NCI-H2029 treated with DMSO at 0.1 percent for 48 hours (cell line): ENCODE measurements at regions not wholly inside any gene's neighbourhood (a gene's known extent, or its start where the extent isn't known, plus 50 kb on each side); places are given as distances from the start of the nearest gene placed in this dataset.
"Not testable (repeated sequence)": the region's sequence is repeated elsewhere in the genome, so short reads cannot be mapped to it uniquely, and the experiment has no call there.

Experiments
- DNase-seq: peaks from one replicate; lab custom pipeline; 2025; lab: John Stamatoyannopoulos, UW

- DNase-seq: no peak
Observed at GRCh38 chr22:22057617-22058378, 75.2 kb upstream of the TOP3B start.

- not testable (repeated sequence) for DNase-seq
Observed at GRCh38 chr22:22056809-22057594, 74.4 kb upstream of the TOP3B start.

- not testable (repeated sequence) for DNase-seq
Observed at GRCh38 chr22:22052548-22053139, 70.1 kb upstream of the TOP3B start.

GRCh38 chr22:22051032-22051431 is 68.4 kb upstream of the TOP3B start:
- DNase-seq: not testable (repeated sequence)

- DNase-seq: no peak
Observed at GRCh38 chr22:22050141-22050775, 67.7 kb upstream of the TOP3B start.

- DNase-seq: no peak
Observed at GRCh38 chr22:22049684-22050083, 67.1 kb upstream of the TOP3B start.

GRCh38 chr22:22048981-22049531 is 66.5 kb upstream of the TOP3B start:
- no peak for DNase-seq

GRCh38 chr22:22048318-22048942 is 65.8 kb upstream of the TOP3B start:
- DNase-seq: no peak

GRCh38 chr22:22047776-22048175 is 65.2 kb upstream of the TOP3B start:
- DNase-seq: no peak

GRCh38 chr22:22047266-22047665 is 64.7 kb upstream of the TOP3B start:
- DNase-seq: no peak

- no peak for DNase-seq
Observed at GRCh38 chr22:22046370-22046769, 63.8 kb upstream of the TOP3B start.

GRCh38 chr22:22045571-22046335 is 63.2 kb upstream of the TOP3B start:
- DNase-seq: no peak

- DNase-seq: no peak
Observed at GRCh38 chr22:22044153-22044552, 61.6 kb upstream of the TOP3B start.

- DNase-seq: no peak
Observed at GRCh38 chr22:22043296-22044078, 60.9 kb upstream of the TOP3B start.

GRCh38 chr22:22042599-22043295 is 60.2 kb upstream of the TOP3B start:
- DNase-seq: no peak

GRCh38 chr22:22042009-22042408 is 59.4 kb upstream of the TOP3B start:
- no peak for DNase-seq

GRCh38 chr22:22040908-22041307 is 58.3 kb upstream of the TOP3B start:
- DNase-seq: no peak

- DNase-seq: no peak
Observed at GRCh38 chr22:22040472-22040871, 57.9 kb upstream of the TOP3B start.

GRCh38 chr22:22039286-22040074 is 56.9 kb upstream of the TOP3B start:
- no peak for DNase-seq
